ENCODE measurements at regions not wholly inside any gene's neighbourhood (a gene's known extent, or its start where the extent isn't known, plus 50 kb on each side); places are given as distances from the start of the nearest gene placed in this dataset.

- no peak for DNase-seq
Observed at GRCh38 chr2:140061240-140061639, 1281.0 kb upstream of the NXPH2 start.

- DNase-seq = no peak
Observed at GRCh38 chr2:140057928-140058327, 1277.7 kb upstream of the NXPH2 start.

GRCh38 chr2:140041811-140042210 lies 1261.6 kb upstream of the NXPH2 start:
- no peak for DNase-seq

- DNase-seq = no peak
Observed at GRCh38 chr2:140041239-140041638, 1261.0 kb upstream of the NXPH2 start.

GRCh38 chr2:140033638-140034037 lies 1253.4 kb upstream of the NXPH2 start:
- DNase-seq = no peak

GRCh38 chr2:140027966-140028365 lies 1247.8 kb upstream of the NXPH2 start:
- no peak for DNase-seq

GRCh38 chr2:140027320-140027719 lies 1247.1 kb upstream of the NXPH2 start:
- no peak for DNase-seq

GRCh38 chr2:140023291-140023690 lies 1243.1 kb upstream of the NXPH2 start:
- no peak for DNase-seq

- DNase-seq = no peak
Observed at GRCh38 chr2:140018541-140018940, 1238.4 kb upstream of the NXPH2 start.

- no peak for DNase-seq
Observed at GRCh38 chr2:140014204-140014546, 1234.0 kb upstream of the NXPH2 start.

GRCh38 chr2:140013545-140014203 lies 1233.5 kb upstream of the NXPH2 start:
- DNase-seq = no peak

GRCh38 chr2:140011287-140011686 lies 1231.1 kb upstream of the NXPH2 start:
- no peak for DNase-seq

GRCh38 chr2:140002110-140002509 lies 1221.9 kb upstream of the NXPH2 start:
- DNase-seq = no peak

- DNase-seq = no peak
Observed at GRCh38 chr2:139992711-139993345, 1212.6 kb upstream of the NXPH2 start.

GRCh38 chr2:139992078-139992477 lies 1211.9 kb upstream of the NXPH2 start:
- no peak for DNase-seq

GRCh38 chr2:139990646-139991335 lies 1210.6 kb upstream of the NXPH2 start:
- DNase-seq = no peak

GRCh38 chr2:139969323-139969722 lies 1189.1 kb upstream of the NXPH2 start:
- DNase-seq = no peak

GRCh38 chr2:139968588-139968987 lies 1188.4 kb upstream of the NXPH2 start:
- DNase-seq = no peak

GRCh38 chr2:139967665-139968064 lies 1187.5 kb upstream of the NXPH2 start:
- DNase-seq = no peak

GRCh38 chr2:139964721-139965440 lies 1184.7 kb upstream of the NXPH2 start:
- no peak for DNase-seq

GRCh38 chr2:139963863-139964355 lies 1183.7 kb upstream of the NXPH2 start:
- DNase-seq = no peak

GRCh38 chr2:139949242-139949972 lies 1169.2 kb upstream of the NXPH2 start:
- no peak for DNase-seq

GRCh38 chr2:139946690-139947089 lies 1166.5 kb upstream of the NXPH2 start:
- no peak for DNase-seq

All from inflammatory macrophage (primary cell).